Neural cell (in vitro differentiated cells): ENCODE measurements at regions not wholly inside any gene's neighbourhood (a gene's known extent, or its start where the extent isn't known, plus 50 kb on each side); places are given as distances from the start of the nearest gene placed in this dataset.

ENCODE experiments used
- H2AFZ ChIP-seq: fragments of 200-600, 300-800 bp; sonication (generic), shearing (Covaris generic); 2 replicates; pipeline ENCODE4 v1.6.0; 2014; ENCODE audit warnings: low read depth, mild to moderate bottlenecking, antibody characterized with exemption, low read length, moderate library complexity
- H3F3A ChIP-seq: fragments of 200-600 bp; shearing (Covaris generic); 2 replicates; pipeline ENCODE4 v1.6.1; 2016; ENCODE audit warnings: mild to moderate bottlenecking, moderate library complexity, mixed read lengths, antibody characterized with exemption, low read length; ENCODE audit not compliant: insufficient read depth, poor library complexity, severe bottlenecking
- H3K27ac ChIP-seq: fragments of 200-600, 300-800 bp; sonication (generic), shearing (Covaris generic); 2 replicates; pipeline ENCODE4 v1.5.1; 2014; ENCODE audit warnings: mild to moderate bottlenecking, low read length, moderate library complexity
- H3K27me3 ChIP-seq: fragments of 300-800, 200-600 bp; sonication (generic), shearing (Covaris generic); 2 replicates; pipeline ENCODE4 v1.6.0; 2014; ENCODE audit warnings: mild to moderate bottlenecking, low read depth, low read length, moderate library complexity; ENCODE audit not compliant: insufficient read depth
- H3K36me3 ChIP-seq: fragments of 300-800, 200-600 bp; sonication (generic), shearing (Covaris generic); 2 replicates; pipeline ENCODE4 v1.5.1; 2014; ENCODE audit warnings: mild to moderate bottlenecking, antibody characterized with exemption, low read length, moderate library complexity; ENCODE audit not compliant: insufficient read depth
- H3K4me2 ChIP-seq: fragments of 300-800, 200-600 bp; sonication (generic), shearing (Covaris generic); 2 replicates; pipeline ENCODE4 v1.6.0; 2014; ENCODE audit warnings: mild to moderate bottlenecking, low read length
- H3K4me3 ChIP-seq: fragments of 300-800, 200-600 bp; sonication (generic), shearing (Covaris generic); 2 replicates; pipeline ENCODE4 v1.5.1; 2014; ENCODE audit warnings: mild to moderate bottlenecking, low read length, moderate library complexity
- H3K79me2 ChIP-seq: fragments of 200-600 bp; shearing (Covaris generic); replicated peaks from 2 replicates; pipeline ENCODE4 v1.6.0; 2014; ENCODE audit warnings: mild to moderate bottlenecking, low read length, moderate library complexity; ENCODE audit not compliant: insufficient read depth
- H3K9ac ChIP-seq: fragments of 300-800, 200-600 bp; sonication (generic), shearing (Covaris generic); 2 replicates; pipeline ENCODE4 v1.6.1; 2016; ENCODE audit warnings: mild to moderate bottlenecking, low read length, mixed read lengths
- H3K9me2 ChIP-seq: fragments of 200-600 bp; shearing (Covaris generic); 2 replicates; pipeline ENCODE4 v1.6.1; 2016; ENCODE audit warnings: mild to moderate bottlenecking, low read length, mixed read lengths; ENCODE audit not compliant: insufficient read depth
- H3K9me3 ChIP-seq: fragments of 200-600, 300-800 bp; sonication (generic), shearing (Covaris generic); 2 replicates; pipeline ENCODE4 v1.6.1; 2016; ENCODE audit warnings: mild to moderate bottlenecking, mixed run types, low read length, moderate library complexity, mixed read lengths
- H4K20me1 ChIP-seq: fragments of 200-600 bp; shearing (Covaris generic); 2 replicates; pipeline ENCODE4 v1.6.1; 2016; ENCODE audit warnings: mild to moderate bottlenecking, mixed run types; ENCODE audit not compliant: insufficient read depth
- CTCF ChIP-seq: fragments of 450-650 bp; IDR thresholded peaks from 2 replicates; pipeline ENCODE4 v1.5.1; 2014; ENCODE audit warnings: antibody characterized with exemption, mild to moderate bottlenecking, moderate library complexity; ENCODE audit not compliant: poor library complexity, severe bottlenecking
- EP300 ChIP-seq: fragments of 450-650 bp; conservative IDR thresholded peaks from 2 replicates; pipeline ENCODE4 v1.6.1; 2014; ENCODE audit warnings: antibody characterized with exemption, mild to moderate bottlenecking, moderate library complexity; ENCODE audit not compliant: poor library complexity, severe bottlenecking
- EZH2 ChIP-seq: fragments of 200-600, 300-800 bp; shearing (Covaris generic), sonication (generic); IDR thresholded peaks from 2 replicates; pipeline ENCODE4 v1.6.1; 2014; ENCODE audit warnings: antibody characterized with exemption, low read length, borderline replicate concordance, mild to moderate bottlenecking; ENCODE audit not compliant: insufficient read depth, poor library complexity, severe bottlenecking
- MXI1 ChIP-seq: fragments of 450-650 bp; conservative IDR thresholded peaks from 2 replicates; pipeline ENCODE4 v1.6.1; 2014; ENCODE audit warnings: antibody characterized with exemption, mild to moderate bottlenecking; ENCODE audit not compliant: poor library complexity, severe bottlenecking
- POLR2AphosphoS5 ChIP-seq: IDR thresholded peaks from 2 replicates; pipeline ENCODE4 v1.6.1; 2012
- RAD21 ChIP-seq: fragments of 450-650 bp; conservative IDR thresholded peaks from 2 replicates; pipeline ENCODE4 v1.6.1; 2014; ENCODE audit warnings: antibody characterized with exemption, mild to moderate bottlenecking, moderate library complexity
- REST ChIP-seq: IDR thresholded peaks from 2 replicates; pipeline ENCODE4 v1.6.1; 2012; ENCODE audit warnings: borderline replicate concordance
- SMC3 ChIP-seq: fragments of 450-650 bp; conservative IDR thresholded peaks from 2 replicates; pipeline ENCODE4 v1.6.1; 2014; ENCODE audit warnings: antibody characterized with exemption, mild to moderate bottlenecking, moderate library complexity; ENCODE audit not compliant: poor library complexity
- TAF1 ChIP-seq: IDR thresholded peaks from 2 replicates; pipeline ENCODE4 v1.6.1; 2012; ENCODE audit warnings: low read depth

GRCh38 chr4:147407261-147408045 lies 73.4 kb upstream of the EDNRA start:
- H3K9ac ChIP-seq = no peak overlapping the region
- no peaks in the 10 kb centered on the region for H3K9me3 ChIP-seq
- H3K27me3 ChIP-seq = no peaks in the 10 kb centered on the region
- H3K4me2 ChIP-seq = no peak overlapping the region
- no peaks in the 10 kb centered on the region for H3K9me2 ChIP-seq
- no peak overlapping the region for H2AFZ ChIP-seq
- TF ChIP-seq REST = no peak
- TF ChIP-seq RAD21 = no peak
- TF ChIP-seq TAF1 = no peak
- TF ChIP-seq POLR2AphosphoS5 = no peak
- no peak for TF ChIP-seq EZH2
- no peak for TF ChIP-seq SMC3
- H3K36me3 ChIP-seq = no peaks in the 10 kb centered on the region
- no peaks in the 10 kb centered on the region for H3K79me2 ChIP-seq
- H3F3A ChIP-seq = no peaks in the 10 kb centered on the region
- H3K27ac ChIP-seq = no peak overlapping the region
- H3K4me3 ChIP-seq = no peak overlapping the region
- H4K20me1 ChIP-seq = no peaks in the 10 kb centered on the region

GRCh38 chr4:147408189-147408588 lies 72.7 kb upstream of the EDNRA start:
- no peaks in the 10 kb centered on the region for H3F3A ChIP-seq

More at GRCh38 chr4:147408189-147408588, 72.7 kb upstream of the EDNRA start:
- no peak overlapping the region for H3K4me3 ChIP-seq
- H3K27me3 ChIP-seq = no peaks in the 10 kb centered on the region
- no peak overlapping the region for H3K4me2 ChIP-seq
- no peak overlapping the region for H3K27ac ChIP-seq
- H3K9me2 ChIP-seq = no peaks in the 10 kb centered on the region
- H3K36me3 ChIP-seq = no peaks in the 10 kb centered on the region
- H3K9me3 ChIP-seq = no peaks in the 10 kb centered on the region
- no peak overlapping the region for H3K9ac ChIP-seq
- TF ChIP-seq RAD21 = no peak
- TF ChIP-seq SMC3 = no peak
- no peak for TF ChIP-seq REST
- TF ChIP-seq EP300 = no peak
- no peak for TF ChIP-seq MXI1
- no peak for TF ChIP-seq TAF1
- no peak for TF ChIP-seq POLR2AphosphoS5
- TF ChIP-seq EZH2 = no peak
- no peak for TF ChIP-seq CTCF
- no peaks in the 10 kb centered on the region for H3K79me2 ChIP-seq
- H2AFZ ChIP-seq = no peak overlapping the region
- no peaks in the 10 kb centered on the region for H4K20me1 ChIP-seq
